NCI-H1105 treated with DMSO at 0.1 percent for 48 hours (cell line): ENCODE measurements at regions not wholly inside any gene's neighbourhood (a gene's known extent, or its start where the extent isn't known, plus 50 kb on each side); places are given as distances from the start of the nearest gene placed in this dataset.
"Not testable (repeated sequence)": the region's sequence is repeated elsewhere in the genome, so short reads cannot be mapped to it uniquely, and the experiment has no call there.

Experiments
- DNase-seq: peaks from one replicate; lab custom pipeline; 2025; lab: John Stamatoyannopoulos, UW

GRCh38 chr11:110514967-110515366 lies 85.2 kb downstream of the FDX1 start:
- no peak for DNase-seq

DNA sequence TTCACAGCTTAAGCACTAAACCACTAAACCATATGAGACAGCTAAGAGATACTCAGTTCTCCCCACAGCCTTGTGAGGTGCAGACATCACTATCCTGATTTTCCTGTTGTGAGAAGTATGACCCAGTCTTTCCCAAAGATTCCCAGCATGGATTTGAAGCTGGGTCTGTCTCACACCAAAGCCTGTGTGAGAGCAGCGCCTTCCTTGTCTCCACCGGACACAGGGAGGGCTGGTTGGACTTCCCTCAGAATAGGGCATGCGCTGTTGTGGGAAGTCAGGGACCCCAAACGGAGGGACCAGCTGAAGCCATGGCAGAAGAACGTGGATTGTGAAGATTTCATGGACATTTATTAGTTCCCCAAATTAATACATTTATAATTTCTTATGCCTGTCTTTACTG lies 87.6 kb downstream of the FDX1 start:
- not testable (repeated sequence) for DNase-seq

DNA sequence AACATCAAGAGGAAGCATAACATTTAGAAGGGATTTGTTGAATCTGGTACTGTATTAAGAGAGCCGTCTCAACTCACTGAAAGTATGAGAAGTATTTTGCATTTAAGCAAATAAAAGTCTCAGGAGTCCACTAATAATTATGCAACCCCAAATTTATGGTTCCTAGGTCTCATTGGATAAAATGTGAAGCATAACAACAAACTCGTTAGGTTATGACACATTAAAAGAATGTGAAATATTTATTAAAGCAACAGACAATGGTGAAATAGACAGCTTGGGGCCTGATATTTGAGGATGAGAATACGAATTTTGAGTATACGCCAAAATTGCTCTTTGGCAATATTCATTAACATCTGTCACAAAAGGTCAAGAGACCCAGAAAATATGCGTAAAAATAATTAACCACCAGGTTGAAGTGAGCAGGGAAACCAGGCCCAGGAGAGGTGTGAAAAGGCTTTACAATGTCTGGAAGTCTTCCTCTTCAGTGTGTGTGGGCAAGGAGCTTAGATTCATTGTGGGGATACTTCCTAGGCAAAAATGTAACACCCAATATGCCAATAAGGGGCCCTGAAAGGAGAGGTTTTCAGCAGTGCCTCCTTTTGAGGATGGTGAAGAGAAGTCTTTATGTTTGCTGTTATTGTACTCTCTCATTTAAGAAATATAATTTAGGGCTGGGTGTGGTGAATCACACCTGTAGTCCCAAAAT lies 89.2 kb downstream of the FDX1 start:
- no peak for DNase-seq

GRCh38 chr11:110519796-110520195 lies 90.0 kb downstream of the FDX1 start:
- DNase-seq: no peak

- DNase-seq: no peak
Observed at GRCh38 chr11:110522471-110522870, 92.7 kb downstream of the FDX1 start.

DNA sequence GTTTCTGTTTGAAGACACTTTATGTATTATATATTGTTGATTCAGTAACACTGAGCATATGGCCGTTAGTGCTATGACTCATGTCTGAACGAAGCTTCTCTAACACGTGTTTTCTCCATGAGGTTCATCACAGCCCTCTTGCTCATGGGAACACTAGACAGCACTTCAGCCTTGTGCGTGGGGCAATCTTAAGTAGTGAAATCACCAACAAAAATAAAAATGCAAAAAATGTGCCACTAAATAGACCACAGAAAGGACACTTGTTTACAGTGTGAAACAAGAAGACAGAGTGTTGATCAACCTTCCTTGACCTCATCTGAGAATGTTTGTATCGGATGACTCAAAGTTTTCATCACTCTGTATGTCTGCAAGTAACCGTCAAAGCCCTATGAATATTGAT lies 94.5 kb downstream of the FDX1 start:
- no peak for DNase-seq

- peak; percentile 94 for DNase-seq
Observed at GRCh38 chr11:110525883-110526282, 96.1 kb downstream of the FDX1 start.

GRCh38 chr11:110526323-110526722 lies 96.6 kb downstream of the FDX1 start:
- no peak for DNase-seq
